ENCODE measurements at regions not wholly inside any gene's neighbourhood (a gene's known extent, or its start where the extent isn't known, plus 50 kb on each side); places are given as distances from the start of the nearest gene placed in this dataset.

DNA sequence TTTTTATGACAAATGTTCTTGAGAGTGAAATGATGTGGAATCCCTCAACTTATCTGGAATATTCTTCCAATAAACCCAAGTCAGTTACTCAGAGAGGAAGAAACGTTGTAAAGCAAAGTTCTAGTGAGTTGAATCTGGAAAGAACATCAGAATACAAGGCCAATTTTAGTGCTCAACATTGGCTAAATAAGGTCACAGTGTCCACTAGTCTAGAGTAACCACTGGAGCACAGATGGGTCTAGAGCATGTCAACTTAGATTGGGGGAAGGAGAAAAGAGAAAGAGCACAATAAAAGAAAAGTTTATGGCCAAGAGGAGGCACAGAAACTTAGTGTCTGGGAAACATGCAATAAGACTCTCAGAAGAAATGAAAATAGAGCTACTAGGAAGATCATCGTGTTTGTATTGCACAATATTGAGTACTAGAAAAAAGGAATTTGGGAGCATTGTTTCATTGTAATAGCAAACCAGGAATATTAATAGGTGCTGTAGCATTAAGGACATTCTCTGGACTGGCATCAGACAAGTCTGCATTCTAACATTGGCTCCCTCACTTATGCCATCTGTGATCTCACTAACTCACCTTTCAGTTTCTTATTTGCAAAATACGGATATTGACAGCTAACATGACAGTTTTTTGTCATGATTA, 1318.5 kb downstream of the PCDH9 start:
- Histone ChIP-seq H3K36me3 (no peaks in the 10 kb centered on the region), H3K27ac (no peak overlapping the region), H3K27me3 (no peaks in the 10 kb centered on the region), H3K4me3 (no peak overlapping the region), H3K9me3 (no peaks in the 10 kb centered on the region), H3K4me1 (no peaks in the 10 kb centered on the region)
- 53 to 66% methylated on average over 3 of the region's 3 CpGs for WGBS, 2 donors (ENCODE audit: low coverage in 1 of 2)
- TF ChIP-seq POLR2AphosphoS5 (IDR thresholded peaks at IDR 0.05) (no peak), EP300 (IDR thresholded peaks at IDR 0.05) (no peak), POLR2A (IDR thresholded peaks at IDR 0.05) (no peak)
- TF ChIP-seq, protein P1, sequence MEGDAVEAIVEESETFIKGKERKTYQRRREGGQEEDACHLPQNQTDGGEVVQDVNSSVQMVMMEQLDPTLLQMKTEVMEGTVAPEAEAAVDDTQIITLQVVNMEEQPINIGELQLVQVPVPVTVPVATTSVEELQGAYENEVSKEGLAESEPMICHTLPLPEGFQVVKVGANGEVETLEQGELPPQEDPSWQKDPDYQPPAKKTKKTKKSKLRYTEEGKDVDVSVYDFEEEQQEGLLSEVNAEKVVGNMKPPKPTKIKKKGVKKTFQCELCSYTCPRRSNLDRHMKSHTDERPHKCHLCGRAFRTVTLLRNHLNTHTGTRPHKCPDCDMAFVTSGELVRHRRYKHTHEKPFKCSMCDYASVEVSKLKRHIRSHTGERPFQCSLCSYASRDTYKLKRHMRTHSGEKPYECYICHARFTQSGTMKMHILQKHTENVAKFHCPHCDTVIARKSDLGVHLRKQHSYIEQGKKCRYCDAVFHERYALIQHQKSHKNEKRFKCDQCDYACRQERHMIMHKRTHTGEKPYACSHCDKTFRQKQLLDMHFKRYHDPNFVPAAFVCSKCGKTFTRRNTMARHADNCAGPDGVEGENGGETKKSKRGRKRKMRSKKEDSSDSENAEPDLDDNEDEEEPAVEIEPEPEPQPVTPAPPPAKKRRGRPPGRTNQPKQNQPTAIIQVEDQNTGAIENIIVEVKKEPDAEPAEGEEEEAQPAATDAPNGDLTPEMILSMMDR (IDR thresholded peaks at IDR 0.05): no peak
- no peak for ATAC-seq

DNA sequence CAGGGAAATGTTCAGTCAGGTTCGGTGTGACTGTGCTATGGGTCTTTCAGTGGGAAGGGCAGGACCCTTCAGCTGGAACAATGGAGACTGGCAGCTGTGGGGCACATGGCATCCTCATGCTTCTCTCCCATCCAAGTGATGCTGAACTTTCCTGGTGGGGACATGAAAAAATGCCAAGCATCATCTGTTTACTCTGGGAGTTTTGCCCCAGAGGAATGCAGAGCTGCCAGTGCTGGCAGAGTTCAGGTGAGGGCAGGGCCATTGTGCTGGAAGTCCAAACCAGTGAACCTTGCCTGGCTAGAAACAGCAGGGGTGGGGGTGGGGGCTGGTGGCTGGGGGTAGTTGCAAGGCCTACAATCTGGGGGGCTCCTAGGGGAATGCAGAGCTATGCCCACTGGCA, 1320.6 kb downstream of the PCDH9 start:
- H3K9me3 ChIP-seq: no peaks in the 10 kb centered on the region
- WGBS, 2 donors (ENCODE audit: low coverage in 1 of 2): no CpG with 5 or more reads among the region's 1 CpG
- ATAC-seq: no peak

DNA sequence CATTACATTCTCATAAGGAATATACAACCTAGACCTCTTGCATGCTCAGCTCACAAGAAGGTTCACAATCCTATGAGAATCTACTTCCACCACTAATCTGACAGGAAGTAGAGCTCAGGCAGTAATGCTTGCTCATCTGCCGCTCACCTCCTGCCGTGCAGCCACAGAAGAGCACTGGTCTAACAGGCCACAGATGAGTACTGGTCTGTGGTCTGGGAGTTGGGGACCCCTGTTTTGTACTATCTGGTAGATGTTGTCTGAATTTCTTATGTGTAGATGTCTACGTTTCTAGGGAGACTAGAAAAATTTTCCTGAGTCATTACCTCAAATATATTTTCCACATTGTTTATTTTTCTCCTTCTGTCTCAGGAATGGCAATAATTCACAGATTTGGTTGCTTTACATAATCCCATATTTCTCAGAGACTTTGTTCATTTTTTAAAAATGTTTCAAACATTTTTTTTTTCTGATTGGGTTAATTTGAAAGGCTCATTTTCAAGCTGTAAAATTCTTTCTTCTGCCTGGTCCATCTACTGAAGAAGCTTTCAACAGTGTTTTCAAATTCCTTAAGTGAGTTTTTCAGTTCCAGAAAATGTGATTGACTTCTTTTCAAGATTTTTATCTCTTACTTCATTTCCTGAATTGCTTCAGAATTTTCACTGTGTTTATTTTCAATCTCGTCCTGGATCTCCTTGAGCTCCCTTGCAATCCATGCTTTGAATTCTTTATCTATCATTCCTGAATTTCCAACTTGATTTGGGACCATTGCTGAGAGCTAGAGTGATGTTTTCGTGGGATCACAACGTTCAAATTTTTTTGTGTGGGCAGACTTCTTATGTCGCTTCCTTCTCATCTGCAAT, 1322.2 kb downstream of the PCDH9 start:
- ATAC-seq: no peak

More for the DNA sequence above, 1320.6 kb downstream of the PCDH9 start:
- no peaks in the 10 kb centered on the region for H3K36me3 ChIP-seq
- no peak overlapping the region for H3K4me3 ChIP-seq
- no peaks in the 10 kb centered on the region for H3K27me3 ChIP-seq
- H3K4me1 ChIP-seq: no peaks in the 10 kb centered on the region
- no peak overlapping the region for H3K27ac ChIP-seq
- TF ChIP-seq EP300 (IDR thresholded peaks at IDR 0.05) (no peak), POLR2AphosphoS5 (IDR thresholded peaks at IDR 0.05) (no peak), POLR2A (IDR thresholded peaks at IDR 0.05) (no peak)
- TF ChIP-seq, protein P1 (IDR thresholded peaks at IDR 0.05): no peak

DNA sequence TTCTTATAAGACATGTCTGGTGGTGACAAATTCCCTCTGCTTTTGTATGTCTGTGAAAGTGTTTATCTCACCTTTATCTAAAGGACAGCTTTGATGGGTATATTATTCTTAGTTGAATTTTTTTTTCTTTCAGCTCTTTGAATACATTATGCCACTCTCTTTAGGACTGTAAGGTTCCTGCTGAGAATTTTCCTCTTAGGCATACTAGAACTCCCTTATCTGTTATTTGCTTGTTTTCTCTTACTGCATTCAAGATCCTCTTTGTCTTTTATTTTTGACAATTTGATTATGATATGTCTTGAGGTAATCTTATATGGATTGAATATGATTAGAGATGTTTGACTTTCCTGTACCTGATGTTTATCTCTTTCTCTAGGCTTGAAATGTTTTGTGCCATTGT, 1328.4 kb downstream of the PCDH9 start:
- no peak for ATAC-seq
- H3K4me1 ChIP-seq: no peaks in the 10 kb centered on the region
- H3K27me3 ChIP-seq: no peaks in the 10 kb centered on the region
- TF ChIP-seq, protein P1 (IDR thresholded peaks at IDR 0.05): no peak
- TF ChIP-seq POLR2AphosphoS5 (IDR thresholded peaks at IDR 0.05) (no peak), POLR2A (IDR thresholded peaks at IDR 0.05) (no peak)
- H3K4me3 ChIP-seq: no peak overlapping the region
- no peaks in the 10 kb centered on the region for H3K36me3 ChIP-seq
- H3K9me3 ChIP-seq: peaks cover 0 to 4% (median 0%) of the 10 kb centered on the region in 3 donors
- H3K27ac ChIP-seq: no peak overlapping the region

More for the DNA sequence above, 1322.2 kb downstream of the PCDH9 start:
- WGBS, 2 donors (ENCODE audit: low coverage in 1 of 2): 79 to 81% methylated on average over 5 to 7 of the region's 7 CpGs
- Histone ChIP-seq H3K36me3 (no peaks in the 10 kb centered on the region), H3K9me3 (no peaks in the 10 kb centered on the region), H3K27me3 (no peaks in the 10 kb centered on the region), H3K27ac (no peak overlapping the region), H3K4me3 (no peak overlapping the region), H3K4me1 (no peaks in the 10 kb centered on the region)
- TF ChIP-seq POLR2AphosphoS5 (IDR thresholded peaks at IDR 0.05) (no peak), EP300 (IDR thresholded peaks at IDR 0.05) (no peak), POLR2A (IDR thresholded peaks at IDR 0.05) (no peak)
- TF ChIP-seq, protein P1 (IDR thresholded peaks at IDR 0.05): no peak

DNA sequence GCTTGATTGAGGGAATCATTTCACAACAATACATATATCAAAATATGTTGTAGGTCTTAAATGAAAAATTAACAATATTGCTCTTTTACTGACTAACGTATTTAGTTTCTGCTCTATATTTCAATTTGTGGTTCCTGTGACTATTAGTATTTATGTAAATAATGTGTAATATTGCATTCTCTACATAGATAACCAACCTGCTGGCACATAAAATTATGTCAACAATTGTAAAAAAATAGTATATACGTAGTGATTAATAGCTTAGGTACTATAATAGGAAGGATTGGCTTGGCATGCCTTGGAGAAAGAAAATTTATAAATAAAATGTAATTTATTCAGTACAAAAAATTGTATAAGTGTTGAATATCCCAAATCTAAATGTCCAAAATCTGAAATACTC, 1336.1 kb downstream of the PCDH9 start:
- no peak overlapping the region for H3K27ac ChIP-seq
- TF ChIP-seq POLR2A (IDR thresholded peaks at IDR 0.05): no peak
- TF ChIP-seq, protein P1 (IDR thresholded peaks at IDR 0.05): no peak
- no peak for TF ChIP-seq EP300 (IDR thresholded peaks at IDR 0.05)
- no peak for TF ChIP-seq POLR2AphosphoS5 (IDR thresholded peaks at IDR 0.05)
- no peak overlapping the region for H3K4me3 ChIP-seq
- no peaks in the 10 kb centered on the region for H3K9me3 ChIP-seq
- WGBS, 2 donors (ENCODE audit: low coverage in 1 of 2): 85 to 87% methylated on average over 2 of the region's 2 CpGs
- H3K27me3 ChIP-seq: no peaks in the 10 kb centered on the region
- ATAC-seq: no peak
- H3K36me3 ChIP-seq: no peaks in the 10 kb centered on the region
- no peaks in the 10 kb centered on the region for H3K4me1 ChIP-seq

Data from gastroesophageal sphincter (tissue), 4 donors.